GM23338 (cell line): ENCODE measurements at regions not wholly inside any gene's neighbourhood (a gene's known extent, or its start where the extent isn't known, plus 50 kb on each side); places are given as distances from the start of the nearest gene placed in this dataset.

Source experiments
- ATAC-seq: fragments of 200-7000 bp; cut with Tn5 transposase; 3 replicates; pipeline ENCODE4 v1.9.1; 2020
- DNase-seq: peaks from one replicate; pipeline ENCODE4 v3.0.0-alpha.2; 2015; ENCODE audit warnings: low spot score
- H2AFZ ChIP-seq: fragments of 200-600 bp; sonication (generic); 2 replicates; pipeline ENCODE4 v1.8.0; 2016; ENCODE audit warnings: antibody characterized with exemption, mild to moderate bottlenecking, moderate library complexity
- H3F3A ChIP-seq: fragments of 200-600 bp; sonication (generic); replicated peaks from 2 replicates; pipeline ENCODE4 v1.8.0; 2017; ENCODE audit warnings: antibody characterized with exemption, mixed run types, low read depth
- H3K27ac ChIP-seq: fragments of 200-600 bp; sonication (generic); 2 replicates; pipeline ENCODE4 v1.6.1; 2016; ENCODE audit warnings: low read depth
- H3K27me3 ChIP-seq: fragments of 200-600 bp; sonication (generic); 2 replicates; pipeline ENCODE4 v1.8.0; 2016; ENCODE audit warnings: mild to moderate bottlenecking, mixed run types, moderate library complexity; ENCODE audit not compliant: insufficient read depth
- H3K36me3 ChIP-seq: fragments of 200-600 bp; sonication (generic); 2 replicates; pipeline ENCODE4 v1.8.0; 2016; ENCODE audit warnings: mild to moderate bottlenecking; ENCODE audit not compliant: insufficient read depth
- H3K4me1 ChIP-seq: fragments of 200-600 bp; sonication (generic); 2 replicates; pipeline ENCODE4 v1.8.0; 2016; ENCODE audit warnings: mild to moderate bottlenecking, moderate library complexity; ENCODE audit not compliant: insufficient read depth
- H3K4me2 ChIP-seq: fragments of 200-600 bp; sonication (generic); 2 replicates; pipeline ENCODE4 v1.7.1; 2017; ENCODE audit warnings: mixed run types
- H3K4me3 ChIP-seq: fragments of 200-600 bp; sonication (generic); 2 replicates; pipeline ENCODE4 v1.6.1; 2016; ENCODE audit warnings: mixed run types
- H3K79me2 ChIP-seq: fragments of 200-600 bp; sonication (generic); replicated peaks from 2 replicates; pipeline ENCODE4 v1.8.0; 2017; ENCODE audit warnings: mild to moderate bottlenecking; ENCODE audit not compliant: insufficient read depth
- H3K9me2 ChIP-seq: fragments of 200-600 bp; sonication (generic); 2 replicates; pipeline ENCODE4 v1.8.0; 2017; ENCODE audit not compliant: insufficient read depth
- H4K20me1 ChIP-seq: fragments of 200-600 bp; sonication (generic); replicated peaks from 2 replicates; pipeline ENCODE4 v1.8.0; 2017; ENCODE audit warnings: mild to moderate bottlenecking; ENCODE audit not compliant: insufficient read depth
- H3K27ac Mint-ChIP-seq: 2 replicates; pipeline ENCODE4 v1.8.0; 2020; ENCODE audit warnings: inconsistent platforms, mild to moderate bottlenecking, moderate library complexity, mixed read lengths
- H3K27me3 Mint-ChIP-seq: 3 replicates; pipeline ENCODE4 v1.8.0; 2022; ENCODE audit warnings: low read depth, mild to moderate bottlenecking, moderate library complexity, mixed read lengths, inconsistent platforms; ENCODE audit not compliant: insufficient read depth, poor library complexity
- H3K36me3 Mint-ChIP-seq: 3 replicates; pipeline ENCODE4 v1.8.0; 2021; ENCODE audit warnings: low read depth, mild to moderate bottlenecking, inconsistent platforms, moderate library complexity, mixed read lengths
- H3K4me1 Mint-ChIP-seq: 3 replicates; pipeline ENCODE4 v1.8.0; 2020; ENCODE audit warnings: mild to moderate bottlenecking, inconsistent platforms, mixed read lengths
- H3K4me3 Mint-ChIP-seq: 3 replicates; pipeline ENCODE4 v1.8.0; 2021; ENCODE audit warnings: moderate library complexity, mild to moderate bottlenecking, inconsistent platforms, mixed read lengths
- H3K9me3 Mint-ChIP-seq: 3 replicates; pipeline ENCODE4 v1.8.0; 2020; ENCODE audit warnings: moderate library complexity, mild to moderate bottlenecking, inconsistent platforms, mixed read lengths
- CREB1 ChIP-seq: fragments of 250-450 bp; sonication (Bioruptor Pico); IDR thresholded peaks from 2 replicates; pipeline ENCODE4 v1.5.0; 2020; ENCODE audit warnings: low read depth, mild to moderate bottlenecking, moderate library complexity
- EZH2 ChIP-seq: fragments of 200-600 bp; sonication (generic); IDR thresholded peaks from one replicate; pipeline ENCODE4 v1.8.0; 2017; ENCODE audit warnings: antibody characterized with exemption, mild to moderate bottlenecking, low read depth; ENCODE audit not compliant: unreplicated experiment
- EZH2phosphoT487 ChIP-seq: fragments of 200-600 bp; sonication (generic); IDR thresholded peaks from one replicate; pipeline ENCODE4 v1.8.1; 2018; ENCODE audit warnings: antibody characterized with exemption; ENCODE audit not compliant: unreplicated experiment
- JUNB ChIP-seq: IDR thresholded peaks from one replicate; pipeline ENCODE4 v1.6.1; 2016; ENCODE audit warnings: antibody characterized with exemption; ENCODE audit not compliant: unreplicated experiment
- POLR2AphosphoS5 ChIP-seq: IDR thresholded peaks from 2 replicates; pipeline ENCODE4 v1.6.1; 2016; ENCODE audit warnings: antibody characterized with exemption, low read depth
- STAT1 ChIP-seq: IDR thresholded peaks from one replicate; pipeline ENCODE4 v1.6.1; 2016; ENCODE audit warnings: antibody characterized with exemption; ENCODE audit not compliant: unreplicated experiment
- ZNF114 ChIP-seq: fragments of 250-450 bp; sonication (Bioruptor Pico); IDR thresholded peaks from 2 replicates; pipeline ENCODE4 v1.5.0; 2020; ENCODE audit warnings: mild to moderate bottlenecking, moderate library complexity
- ZNF331 ChIP-seq: fragments of 250-450 bp; sonication (Bioruptor Pico); IDR thresholded peaks from 2 replicates; pipeline ENCODE4 v1.5.0; 2020; ENCODE audit warnings: low read depth, mild to moderate bottlenecking, moderate library complexity
- TF ChIP-seq, protein P1 (sequence below): IDR thresholded peaks from one replicate; pipeline ENCODE4 v1.6.1; 2018; ENCODE audit warnings: antibody characterized with exemption; ENCODE audit not compliant: unreplicated experiment
- TF ChIP-seq, protein P2 (sequence below), 2 experiments: fragments of 200-600 bp in 1 of 2; sonication (generic) in 1 of 2; conservative IDR thresholded peaks; 2 replicates each; pipeline versions ENCODE4 v1.5.1 to v1.6.1; 2016 to 2017; ENCODE audit warnings: antibody characterized with exemption in 2 of 2, low read depth in 2 of 2, mild to moderate bottlenecking in 2 of 2, moderate library complexity in 1 of 2
- TF ChIP-seq, protein P3 (sequence below): IDR thresholded peaks from 2 replicates; pipeline ENCODE4 v1.6.1; 2016; ENCODE audit warnings: antibody characterized with exemption

DNA sequence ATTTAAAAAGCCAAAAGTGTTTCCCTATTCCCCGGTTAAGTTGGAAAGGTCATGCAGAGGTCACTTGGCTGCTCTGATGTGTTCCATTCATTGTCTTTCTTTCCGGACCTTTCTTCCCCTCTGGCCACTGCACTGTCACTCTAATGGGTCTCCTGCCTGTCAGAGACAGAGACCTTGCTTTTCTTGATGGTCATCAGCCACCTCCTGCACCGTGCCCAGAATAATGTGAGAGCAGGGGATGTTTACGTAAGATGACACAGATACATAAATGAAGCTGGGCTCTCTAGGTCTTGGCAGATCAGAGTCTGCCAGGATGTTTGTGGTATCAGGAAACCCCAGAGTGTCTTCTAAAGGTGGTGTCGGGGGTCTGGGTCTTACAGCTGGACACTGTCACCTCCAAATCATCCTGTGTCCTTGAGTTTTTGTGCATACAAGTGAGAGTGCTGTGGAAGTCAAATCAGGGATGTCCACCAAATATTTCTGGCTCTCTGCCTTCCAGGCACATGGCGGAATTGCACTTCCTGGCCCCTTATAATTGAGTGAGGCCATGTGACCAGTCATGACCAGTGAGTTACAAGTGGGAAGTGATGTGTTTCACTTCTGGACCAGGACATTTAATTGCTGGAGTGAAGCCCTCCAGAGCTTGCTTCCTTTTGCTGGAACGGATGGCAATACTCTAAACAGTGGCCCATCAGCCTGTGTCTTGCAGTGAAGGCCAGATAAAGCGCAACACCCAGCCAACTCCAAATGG is 130.6 kb upstream of the ATP6AP2 start (continued):
- TF ChIP-seq, protein P1, sequence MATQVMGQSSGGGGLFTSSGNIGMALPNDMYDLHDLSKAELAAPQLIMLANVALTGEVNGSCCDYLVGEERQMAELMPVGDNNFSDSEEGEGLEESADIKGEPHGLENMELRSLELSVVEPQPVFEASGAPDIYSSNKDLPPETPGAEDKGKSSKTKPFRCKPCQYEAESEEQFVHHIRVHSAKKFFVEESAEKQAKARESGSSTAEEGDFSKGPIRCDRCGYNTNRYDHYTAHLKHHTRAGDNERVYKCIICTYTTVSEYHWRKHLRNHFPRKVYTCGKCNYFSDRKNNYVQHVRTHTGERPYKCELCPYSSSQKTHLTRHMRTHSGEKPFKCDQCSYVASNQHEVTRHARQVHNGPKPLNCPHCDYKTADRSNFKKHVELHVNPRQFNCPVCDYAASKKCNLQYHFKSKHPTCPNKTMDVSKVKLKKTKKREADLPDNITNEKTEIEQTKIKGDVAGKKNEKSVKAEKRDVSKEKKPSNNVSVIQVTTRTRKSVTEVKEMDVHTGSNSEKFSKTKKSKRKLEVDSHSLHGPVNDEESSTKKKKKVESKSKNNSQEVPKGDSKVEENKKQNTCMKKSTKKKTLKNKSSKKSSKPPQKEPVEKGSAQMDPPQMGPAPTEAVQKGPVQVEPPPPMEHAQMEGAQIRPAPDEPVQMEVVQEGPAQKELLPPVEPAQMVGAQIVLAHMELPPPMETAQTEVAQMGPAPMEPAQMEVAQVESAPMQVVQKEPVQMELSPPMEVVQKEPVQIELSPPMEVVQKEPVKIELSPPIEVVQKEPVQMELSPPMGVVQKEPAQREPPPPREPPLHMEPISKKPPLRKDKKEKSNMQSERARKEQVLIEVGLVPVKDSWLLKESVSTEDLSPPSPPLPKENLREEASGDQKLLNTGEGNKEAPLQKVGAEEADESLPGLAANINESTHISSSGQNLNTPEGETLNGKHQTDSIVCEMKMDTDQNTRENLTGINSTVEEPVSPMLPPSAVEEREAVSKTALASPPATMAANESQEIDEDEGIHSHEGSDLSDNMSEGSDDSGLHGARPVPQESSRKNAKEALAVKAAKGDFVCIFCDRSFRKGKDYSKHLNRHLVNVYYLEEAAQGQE = no peak
- TF ChIP-seq CREB1 (CRISPR knock-in tag) (no peak), ZNF331 (CRISPR knock-in tag) (no peak), EZH2phosphoT487 (no peak), POLR2AphosphoS5 (no peak), EZH2 (no peak), ZNF114 (no peak), STAT1 (no peak)
- TF ChIP-seq, protein P2, sequence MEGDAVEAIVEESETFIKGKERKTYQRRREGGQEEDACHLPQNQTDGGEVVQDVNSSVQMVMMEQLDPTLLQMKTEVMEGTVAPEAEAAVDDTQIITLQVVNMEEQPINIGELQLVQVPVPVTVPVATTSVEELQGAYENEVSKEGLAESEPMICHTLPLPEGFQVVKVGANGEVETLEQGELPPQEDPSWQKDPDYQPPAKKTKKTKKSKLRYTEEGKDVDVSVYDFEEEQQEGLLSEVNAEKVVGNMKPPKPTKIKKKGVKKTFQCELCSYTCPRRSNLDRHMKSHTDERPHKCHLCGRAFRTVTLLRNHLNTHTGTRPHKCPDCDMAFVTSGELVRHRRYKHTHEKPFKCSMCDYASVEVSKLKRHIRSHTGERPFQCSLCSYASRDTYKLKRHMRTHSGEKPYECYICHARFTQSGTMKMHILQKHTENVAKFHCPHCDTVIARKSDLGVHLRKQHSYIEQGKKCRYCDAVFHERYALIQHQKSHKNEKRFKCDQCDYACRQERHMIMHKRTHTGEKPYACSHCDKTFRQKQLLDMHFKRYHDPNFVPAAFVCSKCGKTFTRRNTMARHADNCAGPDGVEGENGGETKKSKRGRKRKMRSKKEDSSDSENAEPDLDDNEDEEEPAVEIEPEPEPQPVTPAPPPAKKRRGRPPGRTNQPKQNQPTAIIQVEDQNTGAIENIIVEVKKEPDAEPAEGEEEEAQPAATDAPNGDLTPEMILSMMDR (conservative IDR thresholded peaks at IDR 0.05; ENCODE audit: low read depth in 2 of 2) = no peak
- TF ChIP-seq, protein P3, sequence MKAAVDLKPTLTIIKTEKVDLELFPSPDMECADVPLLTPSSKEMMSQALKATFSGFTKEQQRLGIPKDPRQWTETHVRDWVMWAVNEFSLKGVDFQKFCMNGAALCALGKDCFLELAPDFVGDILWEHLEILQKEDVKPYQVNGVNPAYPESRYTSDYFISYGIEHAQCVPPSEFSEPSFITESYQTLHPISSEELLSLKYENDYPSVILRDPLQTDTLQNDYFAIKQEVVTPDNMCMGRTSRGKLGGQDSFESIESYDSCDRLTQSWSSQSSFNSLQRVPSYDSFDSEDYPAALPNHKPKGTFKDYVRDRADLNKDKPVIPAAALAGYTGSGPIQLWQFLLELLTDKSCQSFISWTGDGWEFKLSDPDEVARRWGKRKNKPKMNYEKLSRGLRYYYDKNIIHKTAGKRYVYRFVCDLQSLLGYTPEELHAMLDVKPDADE = no peak

DNA sequence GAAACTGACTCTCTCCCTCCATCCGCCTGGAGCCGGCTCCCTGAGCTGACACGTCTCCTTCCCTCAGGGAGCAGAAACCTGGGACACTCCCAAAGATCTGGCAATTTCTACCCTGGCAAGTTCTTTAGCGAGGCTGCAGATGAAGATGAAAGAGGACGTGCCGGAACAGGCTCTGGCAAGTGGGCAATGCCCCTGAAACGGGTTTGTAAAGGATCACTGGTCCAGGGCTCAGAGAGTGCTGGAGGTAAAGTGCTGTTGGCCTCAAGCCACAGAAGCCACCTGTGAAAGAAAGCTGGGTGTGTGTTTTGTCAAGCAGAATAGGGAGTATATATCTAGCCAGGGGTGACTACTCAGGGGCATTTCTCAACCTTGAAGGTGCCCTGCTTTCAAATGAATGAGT is 131.4 kb upstream of the ATP6AP2 start:
- Mint-ChIP-seq H3K9me3 (peaks cover 4% of the 10 kb centered on the region; the same call in 2 of the 3 replicates), H3K27me3 (no peaks in the 10 kb centered on the region)
- TF ChIP-seq, protein P1 = no peak
- TF ChIP-seq, protein P3 = no peak
- TF ChIP-seq JUNB = no peak
- TF ChIP-seq EZH2 = no peak
- no peak for TF ChIP-seq ZNF114
- no peak for TF ChIP-seq EZH2phosphoT487
- no peak for TF ChIP-seq STAT1

More for the DNA sequence above, 131.4 kb upstream of the ATP6AP2 start:
- Histone ChIP-seq H3F3A (no peaks in the 10 kb centered on the region), H3K4me2 (no peak overlapping the region), H3K9me2 (no peaks in the 10 kb centered on the region), H3K27ac (no peak overlapping the region), H3K4me3 (no peak overlapping the region), H3K4me1 (no peaks in the 10 kb centered on the region), H3K27me3 (no peaks in the 10 kb centered on the region), H3K36me3 (no peaks in the 10 kb centered on the region), H4K20me1 (no peaks in the 10 kb centered on the region), H3K79me2 (no peaks in the 10 kb centered on the region), H2AFZ (no peak overlapping the region)
- Mint-ChIP-seq H3K36me3 (peaks cover 2% of the 10 kb centered on the region; the same call in 1 of the 3 replicates), H3K4me1 (peaks cover 5% of the 10 kb centered on the region; the same call in 2 of the 3 replicates), H3K27ac (no peak overlapping the region), H3K4me3 (no peak overlapping the region)
- ATAC-seq (no peak), DNase-seq (no peak)
